T-helper 2 cell treated with Interferon-gamma antibody and Interleukin-4, amounts not matched to agents 5 μg/mL and 100 μg/mL, for 36 hours (primary cell): ENCODE measurements at regions not wholly inside any gene's neighbourhood (a gene's known extent, or its start where the extent isn't known, plus 50 kb on each side); places are given as distances from the start of the nearest gene placed in this dataset.
"Not testable (repeated sequence)": the region's sequence is repeated elsewhere in the genome, so short reads cannot be mapped to it uniquely, and the experiment has no call there.

Source experiments
- DNase-seq: peaks from one replicate; pipeline ENCODE4 v3.0.0; 2021; ENCODE audit warnings: low spot score
- H3K27ac Mint-ChIP-seq: one replicate; pipeline ENCODE4 v1.8.0; 2021; ENCODE audit warnings: mild to moderate bottlenecking, mixed read lengths
- H3K27me3 Mint-ChIP-seq: one replicate; pipeline ENCODE4 v1.8.0; 2021; ENCODE audit warnings: low read depth, mixed read lengths
- H3K36me3 Mint-ChIP-seq: one replicate; pipeline ENCODE4 v1.8.0; 2021; ENCODE audit warnings: low read depth, mixed read lengths
- H3K4me1 Mint-ChIP-seq: one replicate; pipeline ENCODE4 v1.8.0; 2021; ENCODE audit warnings: low read depth, mixed read lengths
- H3K4me3 Mint-ChIP-seq: one replicate; pipeline ENCODE4 v1.8.0; 2022; ENCODE audit warnings: mild to moderate bottlenecking, moderate library complexity, mixed read lengths
- H3K9me3 Mint-ChIP-seq: one replicate; pipeline ENCODE4 v1.8.0; 2021; ENCODE audit warnings: mixed read lengths

DNA sequence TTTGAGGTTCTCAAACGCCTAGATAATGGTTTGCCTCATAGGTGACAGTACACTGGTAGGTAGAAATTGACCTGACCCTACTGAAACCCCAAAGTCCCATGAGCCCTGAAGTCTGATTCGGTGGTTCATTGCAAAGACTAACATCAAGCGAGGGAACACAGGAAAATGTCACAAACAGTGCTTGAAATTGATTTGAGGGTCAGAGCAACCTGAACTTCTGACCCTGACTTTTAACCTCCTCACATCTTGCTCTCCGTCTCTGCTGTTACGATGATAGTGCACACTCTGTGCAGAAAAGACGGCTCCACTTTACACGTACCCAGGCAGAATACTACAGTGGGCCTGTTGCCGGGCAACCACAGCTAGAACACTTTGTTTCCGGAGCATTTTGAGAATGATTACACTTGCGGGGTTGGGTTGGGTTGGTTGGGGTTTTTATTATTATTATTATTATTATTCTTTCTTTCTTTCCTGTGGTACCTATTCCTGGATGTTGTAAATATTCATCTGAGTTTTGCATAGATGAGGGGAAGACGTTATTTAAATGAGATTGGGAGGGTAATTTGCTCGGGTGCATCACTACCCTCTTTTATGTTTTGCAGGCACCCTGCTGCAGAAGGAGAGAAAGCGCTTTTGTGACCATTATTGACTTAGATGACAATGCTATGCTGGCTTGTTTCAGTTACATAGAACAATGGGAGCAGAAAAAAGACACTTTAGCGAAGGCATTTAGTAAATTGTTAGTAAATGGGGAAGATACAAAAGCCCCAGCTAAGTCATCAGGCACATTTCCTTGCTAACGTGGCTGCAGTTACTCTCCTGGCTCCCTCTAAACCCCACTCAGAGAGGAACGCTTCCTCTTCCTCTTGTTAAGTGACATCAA, 438.1 kb upstream of the NRP1 start:
- Mint-ChIP-seq H3K9me3 (no peaks in the 10 kb centered on the region), H3K27me3 (no peaks in the 10 kb centered on the region), H3K4me3 (no peak overlapping the region), H3K27ac (no peak overlapping the region), H3K36me3 (no peaks in the 10 kb centered on the region), H3K4me1 (peaks cover 2% of the 10 kb centered on the region)
- no peak for DNase-seq

DNA sequence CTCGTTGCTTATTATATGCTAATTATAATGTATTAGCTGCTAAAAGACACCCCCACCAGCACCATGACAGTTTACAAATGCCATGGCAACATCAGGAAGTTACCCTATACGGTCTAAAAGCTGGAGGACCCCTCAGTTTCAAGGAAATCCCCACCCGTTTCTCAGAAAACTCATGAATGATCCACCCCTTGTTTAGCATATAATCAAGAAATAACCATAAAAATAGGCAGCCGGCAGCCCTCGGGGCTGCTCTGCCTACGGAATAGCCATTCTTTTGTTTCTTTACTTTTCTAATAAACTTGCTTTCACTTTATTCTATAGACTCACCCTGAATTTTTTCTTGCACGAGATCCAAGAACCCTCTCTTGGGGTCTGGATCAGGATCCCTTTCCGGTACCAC, 437.4 kb upstream of the NRP1 start:
- DNase-seq, H3K4me1 Mint-ChIP-seq, H3K27ac Mint-ChIP-seq, H3K27me3 Mint-ChIP-seq, H3K4me3 Mint-ChIP-seq, H3K36me3 Mint-ChIP-seq, H3K9me3 Mint-ChIP-seq: not testable (repeated sequence)

- H3K27ac Mint-ChIP-seq: no peak overlapping the region
- H3K4me3 Mint-ChIP-seq: no peak overlapping the region
- H3K4me1 Mint-ChIP-seq: no peaks in the 10 kb centered on the region
- no peaks in the 10 kb centered on the region for H3K27me3 Mint-ChIP-seq
- H3K36me3 Mint-ChIP-seq: no peaks in the 10 kb centered on the region
- no peaks in the 10 kb centered on the region for H3K9me3 Mint-ChIP-seq
- no peak for DNase-seq
Observed at GRCh38 chr10:33764694-33765185, 430.3 kb upstream of the NRP1 start.

- DNase-seq: no peak
- no peaks in the 10 kb centered on the region for H3K36me3 Mint-ChIP-seq
- no peak overlapping the region for H3K27ac Mint-ChIP-seq
- no peaks in the 10 kb centered on the region for H3K27me3 Mint-ChIP-seq
- H3K4me3 Mint-ChIP-seq: no peak overlapping the region
- H3K4me1 Mint-ChIP-seq: no peaks in the 10 kb centered on the region
- H3K9me3 Mint-ChIP-seq: no peaks in the 10 kb centered on the region
Observed at GRCh38 chr10:33760056-33760943, 425.8 kb upstream of the NRP1 start.

DNA sequence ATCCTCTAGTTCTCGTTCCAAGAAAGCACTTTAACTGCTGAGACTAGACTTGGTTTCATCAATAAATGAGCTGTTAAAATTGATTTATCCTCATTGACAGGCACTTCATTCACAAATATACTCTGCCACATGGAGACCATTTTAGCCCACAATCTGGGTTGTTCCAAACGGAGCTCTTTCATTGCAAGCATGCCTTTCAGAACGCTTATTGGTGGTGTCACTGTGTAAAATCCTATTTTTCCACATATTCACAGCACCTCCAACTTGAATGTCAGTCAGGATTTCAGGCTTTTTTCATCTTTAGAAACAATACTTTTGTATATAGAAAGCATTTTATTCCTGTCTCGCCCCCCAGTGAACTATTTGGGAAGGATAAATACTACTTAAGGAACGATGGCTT, 424.7 kb upstream of the NRP1 start:
- no peak for DNase-seq
- Mint-ChIP-seq H3K36me3 (no peaks in the 10 kb centered on the region), H3K4me1 (no peaks in the 10 kb centered on the region), H3K4me3 (no peak overlapping the region), H3K27me3 (no peaks in the 10 kb centered on the region), H3K9me3 (no peaks in the 10 kb centered on the region), H3K27ac (no peak overlapping the region)

DNA sequence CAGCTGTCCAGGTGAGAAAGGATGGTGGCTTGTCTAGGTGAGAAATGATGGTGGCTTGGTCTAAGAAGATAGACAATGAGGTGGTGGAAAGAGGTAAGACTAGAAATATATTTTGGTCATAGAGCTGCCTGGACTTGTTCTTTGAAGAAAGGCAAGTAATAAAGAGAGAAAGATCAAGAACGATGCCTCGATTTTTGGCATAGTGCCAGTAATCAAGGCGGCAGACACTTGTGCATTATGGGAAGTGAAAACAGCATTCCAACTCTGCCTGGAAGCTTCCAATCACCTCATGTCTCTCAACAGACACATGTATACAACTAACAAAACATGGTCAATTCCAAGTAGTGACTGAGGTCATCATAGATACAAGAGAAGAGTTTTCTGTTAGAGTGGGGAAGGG, 423.8 kb upstream of the NRP1 start:
- Mint-ChIP-seq H3K9me3 (no peaks in the 10 kb centered on the region), H3K27ac (no peak overlapping the region), H3K4me3 (no peak overlapping the region), H3K27me3 (no peaks in the 10 kb centered on the region), H3K36me3 (no peaks in the 10 kb centered on the region), H3K4me1 (no peaks in the 10 kb centered on the region)
- no peak for DNase-seq

- no peak for DNase-seq
- Mint-ChIP-seq H3K4me3 (no peak overlapping the region), H3K27ac (no peak overlapping the region), H3K4me1 (no peaks in the 10 kb centered on the region), H3K36me3 (no peaks in the 10 kb centered on the region), H3K9me3 (no peaks in the 10 kb centered on the region), H3K27me3 (no peaks in the 10 kb centered on the region)
Observed at GRCh38 chr10:33754052-33754451, 419.6 kb upstream of the NRP1 start.

- no peaks in the 10 kb centered on the region for H3K4me1 Mint-ChIP-seq
- no peak for DNase-seq
- H3K4me3 Mint-ChIP-seq: no peak overlapping the region
- no peak overlapping the region for H3K27ac Mint-ChIP-seq
- no peaks in the 10 kb centered on the region for H3K9me3 Mint-ChIP-seq
- H3K36me3 Mint-ChIP-seq: no peaks in the 10 kb centered on the region
- H3K27me3 Mint-ChIP-seq: no peaks in the 10 kb centered on the region
Observed at GRCh38 chr10:33753389-33753788, 418.9 kb upstream of the NRP1 start.

- H3K4me1 Mint-ChIP-seq: no peaks in the 10 kb centered on the region
Observed at GRCh38 chr10:33749790-33750189, 415.3 kb upstream of the NRP1 start.

DNA sequence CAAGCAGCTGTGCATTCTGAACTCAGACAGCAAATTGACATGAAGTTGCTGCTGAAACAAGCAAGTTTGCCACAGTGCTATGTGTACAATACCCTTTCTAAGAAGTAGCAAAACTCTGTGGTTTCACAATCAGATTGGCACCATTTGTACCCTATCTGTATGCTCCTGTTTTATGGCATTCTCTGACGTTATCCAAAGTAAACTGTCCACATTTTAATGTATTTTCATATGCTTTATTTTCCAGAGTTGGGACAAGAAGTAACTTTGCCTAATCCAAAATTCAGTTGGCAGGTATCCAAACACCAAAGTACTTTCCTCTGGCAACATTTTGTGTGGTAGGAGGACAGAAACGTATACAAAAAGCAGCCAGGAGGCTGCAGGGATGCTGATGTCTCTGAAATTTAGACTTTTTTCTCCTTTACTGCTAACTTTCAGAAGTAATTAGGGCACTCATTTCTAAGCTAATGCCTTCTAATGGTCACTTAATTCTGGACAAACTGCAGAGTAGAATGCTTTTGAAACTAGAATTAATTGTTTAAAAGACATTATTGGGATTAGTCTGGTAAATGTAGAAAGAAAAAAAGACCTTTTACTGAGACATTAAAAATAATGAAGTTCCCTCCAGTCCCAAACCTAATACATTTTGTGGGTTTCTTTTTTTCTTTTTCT, 414.7 kb upstream of the NRP1 start:
- no peaks in the 10 kb centered on the region for H3K4me1 Mint-ChIP-seq
- no peak overlapping the region for H3K4me3 Mint-ChIP-seq
- H3K36me3 Mint-ChIP-seq: no peaks in the 10 kb centered on the region
- no peak for DNase-seq
- H3K27ac Mint-ChIP-seq: no peak overlapping the region
- H3K9me3 Mint-ChIP-seq: no peaks in the 10 kb centered on the region
- H3K27me3 Mint-ChIP-seq: no peaks in the 10 kb centered on the region

More at GRCh38 chr10:33749790-33750189, 415.3 kb upstream of the NRP1 start:
- Mint-ChIP-seq H3K4me3 (no peak overlapping the region), H3K9me3 (no peaks in the 10 kb centered on the region), H3K27me3 (no peaks in the 10 kb centered on the region), H3K36me3 (no peaks in the 10 kb centered on the region), H3K27ac (no peak overlapping the region)
- DNase-seq: no peak

- no peaks in the 10 kb centered on the region for H3K4me1 Mint-ChIP-seq
- no peak overlapping the region for H3K27ac Mint-ChIP-seq
- no peak overlapping the region for H3K4me3 Mint-ChIP-seq
- no peaks in the 10 kb centered on the region for H3K9me3 Mint-ChIP-seq
- H3K36me3 Mint-ChIP-seq: no peaks in the 10 kb centered on the region
- no peaks in the 10 kb centered on the region for H3K27me3 Mint-ChIP-seq
- DNase-seq: no peak
Observed at GRCh38 chr10:33746836-33747268, 412.4 kb upstream of the NRP1 start.

DNA sequence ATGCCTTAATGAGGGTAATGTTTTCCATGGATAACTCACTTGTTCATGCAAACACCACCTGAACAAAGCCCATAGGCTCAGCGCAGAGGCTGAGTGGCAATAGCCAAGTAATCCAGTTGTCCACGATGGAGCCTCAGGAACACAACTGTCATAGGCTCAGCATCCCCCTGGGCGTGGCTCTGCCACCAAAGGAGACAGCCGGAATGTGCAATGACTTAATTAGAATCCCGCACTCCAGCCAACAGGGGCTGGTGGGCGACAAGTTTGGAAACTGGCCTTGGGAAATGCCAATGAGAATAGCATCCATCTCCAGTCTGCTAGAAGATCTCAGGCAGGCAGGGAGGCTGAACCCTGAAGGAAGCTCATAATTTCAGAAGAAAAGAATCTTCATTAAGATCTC, 411.7 kb upstream of the NRP1 start:
- Mint-ChIP-seq H3K9me3 (no peaks in the 10 kb centered on the region), H3K27me3 (no peaks in the 10 kb centered on the region), H3K4me1 (no peaks in the 10 kb centered on the region), H3K27ac (no peak overlapping the region), H3K4me3 (no peak overlapping the region), H3K36me3 (no peaks in the 10 kb centered on the region)
- DNase-seq: no peak

DNA sequence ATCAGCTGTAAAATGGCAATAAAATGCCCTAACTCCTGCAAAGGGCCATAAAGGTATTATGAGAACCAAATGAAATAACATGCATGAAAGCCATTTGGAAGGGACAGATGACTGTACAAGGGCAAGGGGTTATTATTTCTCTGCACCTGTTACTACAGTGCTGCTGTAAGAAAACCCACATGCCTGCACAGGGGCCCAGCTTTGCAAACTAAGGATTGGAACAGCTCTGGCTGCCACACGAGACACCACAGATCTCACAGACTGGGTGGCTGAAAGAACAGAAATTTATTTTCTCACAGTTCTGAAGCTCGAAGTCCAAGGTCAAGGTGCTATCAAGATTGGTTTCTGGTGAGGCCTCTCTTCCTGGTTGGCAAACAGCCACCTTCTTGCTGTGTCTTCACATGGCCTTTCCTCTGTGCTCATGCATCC, 409.0 kb upstream of the NRP1 start:
- Mint-ChIP-seq H3K4me3 (no peak overlapping the region), H3K27me3 (no peaks in the 10 kb centered on the region), H3K27ac (no peak overlapping the region), H3K4me1 (no peaks in the 10 kb centered on the region), H3K9me3 (no peaks in the 10 kb centered on the region), H3K36me3 (no peaks in the 10 kb centered on the region)
- no peak for DNase-seq

DNA sequence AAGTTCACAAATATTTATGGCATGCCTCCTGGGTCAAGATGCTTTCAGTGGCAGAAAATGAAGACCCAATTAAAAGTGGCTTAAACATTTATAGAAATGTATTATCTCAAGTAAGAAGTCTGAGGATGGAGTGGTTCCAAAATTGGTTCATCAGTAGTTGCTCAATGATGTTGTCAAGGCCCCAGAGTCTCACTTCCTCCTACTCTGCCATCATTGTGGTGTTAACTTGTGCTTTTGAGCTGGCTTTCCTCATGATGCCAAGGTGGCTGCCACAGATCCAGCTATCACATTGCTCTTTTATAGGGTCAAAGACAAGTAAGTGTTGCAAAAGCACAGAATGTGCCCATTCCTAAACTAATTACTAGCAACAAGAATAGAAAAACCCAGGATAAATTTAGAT, 404.6 kb upstream of the NRP1 start:
- no peak overlapping the region for H3K27ac Mint-ChIP-seq
- H3K9me3 Mint-ChIP-seq: no peaks in the 10 kb centered on the region
- DNase-seq: no peak
- no peaks in the 10 kb centered on the region for H3K36me3 Mint-ChIP-seq
- H3K4me3 Mint-ChIP-seq: no peak overlapping the region
- H3K4me1 Mint-ChIP-seq: no peaks in the 10 kb centered on the region
- no peaks in the 10 kb centered on the region for H3K27me3 Mint-ChIP-seq
